ENCODE measurements at regions not wholly inside any gene's neighbourhood (a gene's known extent, or its start where the extent isn't known, plus 50 kb on each side); places are given as distances from the start of the nearest gene placed in this dataset.

DNA sequence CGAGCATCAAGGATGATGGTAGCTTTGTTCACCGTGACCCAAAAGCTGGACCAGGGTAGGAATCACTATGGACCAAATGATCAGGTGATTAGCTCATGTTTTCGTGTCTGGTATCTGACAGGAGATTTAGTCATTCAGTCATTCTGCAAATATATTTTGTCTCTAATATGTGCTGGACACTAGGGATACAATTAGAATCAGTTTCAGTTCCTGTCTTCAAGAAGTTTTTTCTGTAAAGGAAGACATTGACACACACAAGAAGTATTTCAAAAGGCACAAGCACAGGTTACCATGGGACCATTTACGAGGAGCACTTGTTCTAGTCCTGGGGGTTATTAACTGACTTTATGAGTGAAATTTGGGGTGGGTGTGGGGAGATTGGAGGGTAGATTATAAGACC, 244.9 kb downstream of the HIVEP2 start (continued):
- TF ChIP-seq ZNF207 (IDR thresholded peaks at IDR 0.05; ENCODE audit: borderline replicate concordance) (no peak), ZNF24 (IDR thresholded peaks at IDR 0.05) (peak; percentile 53; the same call in 1 of the 2 replicates), POLR2AphosphoS2 (IDR thresholded peaks at IDR 0.05; ENCODE audit: low read depth, low read length) (no peak), EP300 (IDR thresholded peaks at IDR 0.05; ENCODE audit: borderline replicate concordance in 1 of 2, control insufficient read depth in 1 of 2, low read depth in 2 of 2, low read length in 2 of 2) (peak in 1 of 2 experiments; percentile 58; a peak in 1 of 4 replicates), MTA3 (IDR thresholded peaks at IDR 0.05; ENCODE audit: borderline replicate concordance, low read length) (0 out of 2 replicates have a peak, but pooled peaks have one; percentile 31), FOS (IDR thresholded peaks at IDR 0.05; ENCODE audit: borderline replicate concordance, extremely low read depth, insufficient read length) (no peak), RFX5 (IDR thresholded peaks at IDR 0.05; ENCODE audit: low read depth, low read length) (no peak), BACH1 (IDR thresholded peaks at IDR 0.05; ENCODE audit: borderline replicate concordance) (no peak), RAD51 (IDR thresholded peaks at IDR 0.05) (no peak), POU2F2 (IDR thresholded peaks at IDR 0.05; ENCODE audit: borderline replicate concordance, low read depth, low read length) (no peak), EGR1 (IDR thresholded peaks at IDR 0.05; ENCODE audit: borderline replicate concordance in 1 of 2, low read depth in 2 of 2, low read length in 2 of 2) (no peak), IRF4 (IDR thresholded peaks at IDR 0.05; ENCODE audit: low read depth, low read length) (peak; percentile 62; the same call in 1 of the 2 replicates)
- TF ChIP-seq, protein P1, sequence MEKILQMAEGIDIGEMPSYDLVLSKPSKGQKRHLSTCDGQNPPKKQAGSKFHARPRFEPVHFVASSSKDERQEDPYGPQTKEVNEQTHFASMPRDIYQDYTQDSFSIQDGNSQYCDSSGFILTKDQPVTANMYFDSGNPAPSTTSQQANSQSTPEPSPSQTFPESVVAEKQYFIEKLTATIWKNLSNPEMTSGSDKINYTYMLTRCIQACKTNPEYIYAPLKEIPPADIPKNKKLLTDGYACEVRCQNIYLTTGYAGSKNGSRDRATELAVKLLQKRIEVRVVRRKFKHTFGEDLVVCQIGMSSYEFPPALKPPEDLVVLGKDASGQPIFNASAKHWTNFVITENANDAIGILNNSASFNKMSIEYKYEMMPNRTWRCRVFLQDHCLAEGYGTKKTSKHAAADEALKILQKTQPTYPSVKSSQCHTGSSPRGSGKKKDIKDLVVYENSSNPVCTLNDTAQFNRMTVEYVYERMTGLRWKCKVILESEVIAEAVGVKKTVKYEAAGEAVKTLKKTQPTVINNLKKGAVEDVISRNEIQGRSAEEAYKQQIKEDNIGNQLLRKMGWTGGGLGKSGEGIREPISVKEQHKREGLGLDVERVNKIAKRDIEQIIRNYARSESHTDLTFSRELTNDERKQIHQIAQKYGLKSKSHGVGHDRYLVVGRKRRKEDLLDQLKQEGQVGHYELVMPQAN (conservative IDR thresholded peaks at IDR 0.05) = no peak
- TF ChIP-seq, protein P2, sequence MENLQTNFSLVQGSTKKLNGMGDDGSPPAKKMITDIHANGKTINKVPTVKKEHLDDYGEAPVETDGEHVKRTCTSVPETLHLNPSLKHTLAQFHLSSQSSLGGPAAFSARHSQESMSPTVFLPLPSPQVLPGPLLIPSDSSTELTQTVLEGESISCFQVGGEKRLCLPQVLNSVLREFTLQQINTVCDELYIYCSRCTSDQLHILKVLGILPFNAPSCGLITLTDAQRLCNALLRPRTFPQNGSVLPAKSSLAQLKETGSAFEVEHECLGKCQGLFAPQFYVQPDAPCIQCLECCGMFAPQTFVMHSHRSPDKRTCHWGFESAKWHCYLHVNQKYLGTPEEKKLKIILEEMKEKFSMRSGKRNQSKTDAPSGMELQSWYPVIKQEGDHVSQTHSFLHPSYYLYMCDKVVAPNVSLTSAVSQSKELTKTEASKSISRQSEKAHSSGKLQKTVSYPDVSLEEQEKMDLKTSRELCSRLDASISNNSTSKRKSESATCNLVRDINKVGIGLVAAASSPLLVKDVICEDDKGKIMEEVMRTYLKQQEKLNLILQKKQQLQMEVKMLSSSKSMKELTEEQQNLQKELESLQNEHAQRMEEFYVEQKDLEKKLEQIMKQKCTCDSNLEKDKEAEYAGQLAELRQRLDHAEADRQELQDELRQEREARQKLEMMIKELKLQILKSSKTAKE (IDR thresholded peaks at IDR 0.05; ENCODE audit: low read depth, poor library complexity, severe bottlenecking) = no peak
- TF ChIP-seq, protein P3, sequence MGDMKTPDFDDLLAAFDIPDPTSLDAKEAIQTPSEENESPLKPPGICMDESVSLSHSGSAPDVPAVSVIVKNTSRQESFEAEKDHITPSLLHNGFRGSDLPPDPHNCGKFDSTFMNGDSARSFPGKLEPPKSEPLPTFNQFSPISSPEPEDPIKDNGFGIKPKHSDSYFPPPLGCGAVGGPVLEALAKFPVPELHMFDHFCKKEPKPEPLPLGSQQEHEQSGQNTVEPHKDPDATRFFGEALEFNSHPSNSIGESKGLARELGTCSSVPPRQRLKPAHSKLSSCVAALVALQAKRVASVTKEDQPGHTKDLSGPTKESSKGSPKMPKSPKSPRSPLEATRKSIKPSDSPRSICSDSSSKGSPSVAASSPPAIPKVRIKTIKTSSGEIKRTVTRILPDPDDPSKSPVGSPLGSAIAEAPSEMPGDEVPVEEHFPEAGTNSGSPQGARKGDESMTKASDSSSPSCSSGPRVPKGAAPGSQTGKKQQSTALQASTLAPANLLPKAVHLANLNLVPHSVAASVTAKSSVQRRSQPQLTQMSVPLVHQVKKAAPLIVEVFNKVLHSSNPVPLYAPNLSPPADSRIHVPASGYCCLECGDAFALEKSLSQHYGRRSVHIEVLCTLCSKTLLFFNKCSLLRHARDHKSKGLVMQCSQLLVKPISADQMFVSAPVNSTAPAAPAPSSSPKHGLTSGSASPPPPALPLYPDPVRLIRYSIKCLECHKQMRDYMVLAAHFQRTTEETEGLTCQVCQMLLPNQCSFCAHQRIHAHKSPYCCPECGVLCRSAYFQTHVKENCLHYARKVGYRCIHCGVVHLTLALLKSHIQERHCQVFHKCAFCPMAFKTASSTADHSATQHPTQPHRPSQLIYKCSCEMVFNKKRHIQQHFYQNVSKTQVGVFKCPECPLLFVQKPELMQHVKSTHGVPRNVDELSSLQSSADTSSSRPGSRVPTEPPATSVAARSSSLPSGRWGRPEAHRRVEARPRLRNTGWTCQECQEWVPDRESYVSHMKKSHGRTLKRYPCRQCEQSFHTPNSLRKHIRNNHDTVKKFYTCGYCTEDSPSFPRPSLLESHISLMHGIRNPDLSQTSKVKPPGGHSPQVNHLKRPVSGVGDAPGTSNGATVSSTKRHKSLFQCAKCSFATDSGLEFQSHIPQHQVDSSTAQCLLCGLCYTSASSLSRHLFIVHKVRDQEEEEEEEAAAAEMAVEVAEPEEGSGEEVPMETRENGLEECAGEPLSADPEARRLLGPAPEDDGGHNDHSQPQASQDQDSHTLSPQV (IDR thresholded peaks at IDR 0.05) = no peak
- TF ChIP-seq, protein P4, sequence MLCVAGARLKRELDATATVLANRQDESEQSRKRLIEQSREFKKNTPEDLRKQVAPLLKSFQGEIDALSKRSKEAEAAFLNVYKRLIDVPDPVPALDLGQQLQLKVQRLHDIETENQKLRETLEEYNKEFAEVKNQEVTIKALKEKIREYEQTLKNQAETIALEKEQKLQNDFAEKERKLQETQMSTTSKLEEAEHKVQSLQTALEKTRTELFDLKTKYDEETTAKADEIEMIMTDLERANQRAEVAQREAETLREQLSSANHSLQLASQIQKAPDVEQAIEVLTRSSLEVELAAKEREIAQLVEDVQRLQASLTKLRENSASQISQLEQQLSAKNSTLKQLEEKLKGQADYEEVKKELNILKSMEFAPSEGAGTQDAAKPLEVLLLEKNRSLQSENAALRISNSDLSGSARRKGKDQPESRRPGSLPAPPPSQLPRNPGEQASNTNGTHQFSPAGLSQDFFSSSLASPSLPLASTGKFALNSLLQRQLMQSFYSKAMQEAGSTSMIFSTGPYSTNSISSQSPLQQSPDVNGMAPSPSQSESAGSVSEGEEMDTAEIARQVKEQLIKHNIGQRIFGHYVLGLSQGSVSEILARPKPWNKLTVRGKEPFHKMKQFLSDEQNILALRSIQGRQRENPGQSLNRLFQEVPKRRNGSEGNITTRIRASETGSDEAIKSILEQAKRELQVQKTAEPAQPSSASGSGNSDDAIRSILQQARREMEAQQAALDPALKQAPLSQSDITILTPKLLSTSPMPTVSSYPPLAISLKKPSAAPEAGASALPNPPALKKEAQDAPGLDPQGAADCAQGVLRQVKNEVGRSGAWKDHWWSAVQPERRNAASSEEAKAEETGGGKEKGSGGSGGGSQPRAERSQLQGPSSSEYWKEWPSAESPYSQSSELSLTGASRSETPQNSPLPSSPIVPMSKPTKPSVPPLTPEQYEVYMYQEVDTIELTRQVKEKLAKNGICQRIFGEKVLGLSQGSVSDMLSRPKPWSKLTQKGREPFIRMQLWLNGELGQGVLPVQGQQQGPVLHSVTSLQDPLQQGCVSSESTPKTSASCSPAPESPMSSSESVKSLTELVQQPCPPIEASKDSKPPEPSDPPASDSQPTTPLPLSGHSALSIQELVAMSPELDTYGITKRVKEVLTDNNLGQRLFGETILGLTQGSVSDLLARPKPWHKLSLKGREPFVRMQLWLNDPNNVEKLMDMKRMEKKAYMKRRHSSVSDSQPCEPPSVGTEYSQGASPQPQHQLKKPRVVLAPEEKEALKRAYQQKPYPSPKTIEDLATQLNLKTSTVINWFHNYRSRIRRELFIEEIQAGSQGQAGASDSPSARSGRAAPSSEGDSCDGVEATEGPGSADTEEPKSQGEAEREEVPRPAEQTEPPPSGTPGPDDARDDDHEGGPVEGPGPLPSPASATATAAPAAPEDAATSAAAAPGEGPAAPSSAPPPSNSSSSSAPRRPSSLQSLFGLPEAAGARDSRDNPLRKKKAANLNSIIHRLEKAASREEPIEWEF (IDR thresholded peaks at IDR 0.05; ENCODE audit: insufficient replicate concordance, low read depth, low read length) = no peak

Data from GM12878 (cell line).